ENCODE measurements at regions not wholly inside any gene's neighbourhood (a gene's known extent, or its start where the extent isn't known, plus 50 kb on each side); places are given as distances from the start of the nearest gene placed in this dataset.

GRCh38 chr7:132666774-132667172 is 90.5 kb upstream of the PLXNA4 start:
- TF ChIP-seq CTCF (IDR thresholded peaks at IDR 0.05; ENCODE audit: insufficient read depth, low read depth, low read length) (no peak), EZH2 (IDR thresholded peaks at IDR 0.05; ENCODE audit: insufficient read depth, low read length) (no peak)

All from astrocyte (in vitro differentiated cells and primary cell).